Natural killer cell treated with Interleukin-12 subunit alpha and Interleukin-12 subunit beta and Interleukin-15 and Interleukin-18, amount 100 ng/mL, for 72 hours (primary cell): ENCODE measurements at regions not wholly inside any gene's neighbourhood (a gene's known extent, or its start where the extent isn't known, plus 50 kb on each side); places are given as distances from the start of the nearest gene placed in this dataset.
"Not testable (repeated sequence)": the region's sequence is repeated elsewhere in the genome, so short reads cannot be mapped to it uniquely, and the experiment has no call there.

Experiments
- ATAC-seq, 2 donors: fragments of 150-1000 bp; cut with Tn5 transposase in 1 of 2; sonication (Bioruptor Pico), chemical (Tn5 transposase) in 1 of 2; 2 replicates each; pipeline ENCODE4 v1.10.0; 2021
- DNase-seq: peaks from one replicate; pipeline ENCODE4 v3.0.0; 2022; ENCODE audit warnings: low spot score
- H3K27ac Mint-ChIP-seq, 2 donors: 1 replicate in 1 of 2; 2 replicates in 1 of 2; pipeline ENCODE4 v1.8.0; 2022; ENCODE audit warnings: mixed read lengths in 2 of 2, mild to moderate bottlenecking in 1 of 2, moderate library complexity in 1 of 2
- H3K27me3 Mint-ChIP-seq, 2 donors: 1 replicate in 1 of 2; 2 replicates in 1 of 2; pipeline ENCODE4 v1.8.0; 2022; ENCODE audit warnings: mixed read lengths in 2 of 2
- H3K36me3 Mint-ChIP-seq: one replicate; pipeline ENCODE4 v1.8.0; 2022; ENCODE audit warnings: mixed read lengths
- H3K4me1 Mint-ChIP-seq, 2 donors: 1 replicate in 1 of 2; 2 replicates in 1 of 2; pipeline ENCODE4 v1.8.0; 2022; ENCODE audit warnings: low read depth in 2 of 2, mixed read lengths in 2 of 2, mild to moderate bottlenecking in 1 of 2
- H3K4me3 Mint-ChIP-seq: one replicate; pipeline ENCODE4 v1.8.0; 2022; ENCODE audit warnings: mixed read lengths
- H3K9me3 Mint-ChIP-seq: 2 replicates; pipeline ENCODE4 v1.8.0; 2022; ENCODE audit warnings: mixed read lengths

- DNase-seq, H3K4me3 Mint-ChIP-seq, H3K36me3 Mint-ChIP-seq, H3K27ac Mint-ChIP-seq, H3K9me3 Mint-ChIP-seq, ATAC-seq, H3K4me1 Mint-ChIP-seq: not testable (repeated sequence)
- H3K27me3 Mint-ChIP-seq, result peaks cover 4 to 19% of the 10 kb centered on the region in 2 donors
Measured at GRCh38 chr7:150119966-150120365, 203.2 kb upstream of the LRRC61 start.

GRCh38 chr7:150125831-150126230 lies 197.3 kb upstream of the LRRC61 start:
- not testable (repeated sequence) for DNase-seq, H3K4me3 Mint-ChIP-seq, H3K36me3 Mint-ChIP-seq, H3K27me3 Mint-ChIP-seq, H3K4me1 Mint-ChIP-seq, ATAC-seq, H3K9me3 Mint-ChIP-seq, H3K27ac Mint-ChIP-seq

- not testable (repeated sequence) for H3K27ac Mint-ChIP-seq, H3K36me3 Mint-ChIP-seq, H3K27me3 Mint-ChIP-seq, DNase-seq, H3K9me3 Mint-ChIP-seq, H3K4me3 Mint-ChIP-seq, H3K4me1 Mint-ChIP-seq, ATAC-seq
Measured at GRCh38 chr7:150134451-150134850, 188.7 kb upstream of the LRRC61 start.

- not testable (repeated sequence) for H3K27ac Mint-ChIP-seq, H3K4me1 Mint-ChIP-seq, H3K27me3 Mint-ChIP-seq, DNase-seq, H3K36me3 Mint-ChIP-seq, ATAC-seq, H3K4me3 Mint-ChIP-seq, H3K9me3 Mint-ChIP-seq
Measured at GRCh38 chr7:150135620-150136190, 187.4 kb upstream of the LRRC61 start.

DNA sequence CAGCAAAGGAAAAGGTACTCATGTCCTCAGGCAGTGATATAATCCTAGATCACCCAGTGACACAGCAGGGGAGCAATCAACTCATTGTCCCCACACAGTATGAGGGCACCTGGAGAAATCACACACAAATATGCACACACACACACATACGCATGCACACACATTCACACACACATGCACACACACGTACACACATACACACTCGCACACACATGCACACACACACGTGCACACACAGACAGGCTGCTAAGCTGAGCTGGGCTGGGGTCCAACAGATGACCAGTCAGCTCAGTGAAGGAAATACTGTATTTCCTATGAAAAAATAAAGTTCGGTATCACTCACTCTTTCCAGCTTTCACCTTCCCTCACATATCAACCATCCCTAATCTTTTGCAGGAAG lies 183.3 kb upstream of the LRRC61 start:
- not testable (repeated sequence) for H3K27ac Mint-ChIP-seq, H3K4me1 Mint-ChIP-seq, DNase-seq, H3K27me3 Mint-ChIP-seq, H3K9me3 Mint-ChIP-seq, H3K4me3 Mint-ChIP-seq, ATAC-seq, H3K36me3 Mint-ChIP-seq

DNA sequence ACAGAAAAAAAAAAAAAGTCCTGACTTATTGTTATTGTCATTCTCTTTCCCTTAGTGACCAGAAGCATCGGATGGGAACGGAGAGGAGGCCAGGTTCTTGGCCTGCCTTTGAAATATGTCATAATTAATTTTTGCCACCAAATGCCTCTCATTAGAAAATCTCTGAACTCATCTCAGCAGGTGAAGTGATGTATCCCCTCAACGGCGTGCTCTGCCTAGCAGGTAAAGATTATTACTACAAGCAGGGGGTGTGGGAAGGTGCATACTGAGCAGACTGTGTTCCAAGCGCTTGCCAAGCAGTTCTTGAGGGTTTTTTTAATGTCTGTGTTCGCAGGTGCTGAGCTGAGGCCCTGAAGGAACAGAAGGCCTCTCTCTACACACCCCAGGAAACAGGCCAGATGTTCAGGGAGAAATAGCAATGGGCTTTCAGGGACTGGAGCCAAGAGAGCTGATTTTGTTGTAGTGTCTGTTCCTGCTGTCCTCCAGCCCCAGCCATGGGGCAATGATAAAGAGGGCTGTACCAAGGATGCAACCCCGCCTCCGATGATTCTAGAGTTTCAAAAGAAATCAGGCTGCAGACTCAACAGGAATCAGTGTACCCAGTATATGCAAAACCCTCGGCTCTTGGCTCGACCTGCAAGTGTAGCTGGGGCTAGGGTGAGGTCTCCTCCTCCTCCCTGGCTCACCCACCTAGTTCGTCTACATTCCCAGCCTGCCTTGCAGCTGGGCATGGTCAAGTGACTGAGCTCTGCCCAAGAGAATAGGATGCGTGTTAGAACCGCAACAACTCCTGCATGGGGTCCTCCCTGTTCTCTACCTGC lies 181.4 kb upstream of the LRRC61 start:
- ATAC-seq, result peak in 1 of 2 donors; percentile 56
- not testable (repeated sequence) for H3K36me3 Mint-ChIP-seq, DNase-seq, H3K9me3 Mint-ChIP-seq, H3K27me3 Mint-ChIP-seq, H3K4me3 Mint-ChIP-seq, H3K27ac Mint-ChIP-seq, H3K4me1 Mint-ChIP-seq

DNA sequence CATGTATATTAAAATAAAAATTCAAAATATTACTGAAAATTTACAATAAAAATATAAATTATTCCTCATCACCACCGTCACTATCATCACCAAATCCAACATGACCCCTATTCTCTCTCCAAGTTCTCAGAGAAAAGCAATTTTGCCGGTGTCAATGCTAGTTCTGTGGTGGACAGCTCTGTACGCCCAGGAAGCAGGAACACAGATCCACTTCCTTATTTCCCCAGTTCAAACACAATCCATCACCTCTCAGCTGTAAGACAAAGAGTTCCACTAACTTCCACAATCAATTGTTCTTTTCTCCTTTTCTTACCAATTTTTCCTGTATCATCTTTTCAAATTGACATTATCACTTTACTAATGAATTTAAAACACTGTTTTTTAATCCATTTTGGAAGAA lies 177.0 kb upstream of the LRRC61 start:
- not testable (repeated sequence) for H3K9me3 Mint-ChIP-seq, H3K36me3 Mint-ChIP-seq, H3K27ac Mint-ChIP-seq, ATAC-seq, H3K4me3 Mint-ChIP-seq, DNase-seq, H3K27me3 Mint-ChIP-seq, H3K4me1 Mint-ChIP-seq

DNA sequence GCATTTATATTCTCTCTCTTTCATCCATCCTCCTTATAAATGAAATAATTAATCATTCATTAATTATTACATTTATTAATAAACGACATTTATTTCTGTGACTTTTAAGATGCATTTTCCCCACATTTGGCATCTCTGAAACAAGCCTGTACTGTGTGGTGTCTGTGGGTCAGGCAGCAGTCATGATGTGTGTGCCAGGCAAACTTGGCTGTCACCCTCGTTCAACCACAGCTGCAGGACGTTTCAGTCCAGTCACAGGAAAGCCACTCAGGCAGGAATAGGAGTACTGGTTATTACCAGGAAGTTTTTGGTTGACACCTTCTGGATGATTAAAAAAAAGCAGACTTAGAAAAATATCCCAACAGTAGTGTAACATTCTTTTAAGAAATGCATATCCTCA lies 175.6 kb upstream of the LRRC61 start:
- not testable (repeated sequence) for H3K4me1 Mint-ChIP-seq, H3K27ac Mint-ChIP-seq, ATAC-seq, H3K9me3 Mint-ChIP-seq, DNase-seq, H3K4me3 Mint-ChIP-seq, H3K36me3 Mint-ChIP-seq, H3K27me3 Mint-ChIP-seq

DNA sequence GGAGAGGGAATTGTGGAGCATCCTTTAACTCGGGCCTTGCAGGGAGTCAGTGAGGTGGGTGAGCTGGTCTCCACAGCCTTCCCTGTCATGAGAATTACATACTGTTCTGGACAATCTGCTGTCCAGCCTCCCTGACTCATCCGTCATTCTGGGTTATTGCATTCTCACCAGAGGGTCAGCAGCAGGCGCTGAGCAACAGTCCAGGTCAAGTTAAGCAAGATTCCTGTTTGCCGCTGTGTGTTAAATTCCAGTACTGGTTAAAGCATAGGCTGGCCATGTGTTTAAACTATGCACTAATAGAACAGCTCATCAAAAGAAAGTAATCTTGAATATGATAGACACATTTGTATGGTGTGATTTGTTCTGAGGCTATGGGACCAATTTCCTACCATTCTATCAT lies 167.1 kb upstream of the LRRC61 start:
- H3K27ac Mint-ChIP-seq, DNase-seq, H3K27me3 Mint-ChIP-seq, ATAC-seq, H3K9me3 Mint-ChIP-seq, H3K4me3 Mint-ChIP-seq, H3K36me3 Mint-ChIP-seq, H3K4me1 Mint-ChIP-seq: not testable (repeated sequence)

DNA sequence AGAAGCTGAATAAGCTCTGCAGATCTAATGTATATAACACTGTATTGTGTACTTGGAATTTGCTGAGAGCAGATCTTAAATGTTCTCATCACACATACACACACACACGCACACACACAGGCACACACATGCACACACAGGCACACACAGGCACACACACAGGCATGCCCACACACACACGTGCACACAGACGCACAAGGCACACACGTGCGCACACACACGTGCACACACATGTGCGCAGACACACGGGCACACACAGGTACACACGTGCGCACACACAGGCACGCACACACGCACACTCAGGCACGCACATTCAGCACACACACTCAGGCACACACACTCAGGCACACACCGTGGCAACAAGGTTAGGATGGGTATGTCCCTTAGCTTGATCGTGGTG lies 164.5 kb upstream of the LRRC61 start:
- not testable (repeated sequence) for DNase-seq, H3K9me3 Mint-ChIP-seq, H3K36me3 Mint-ChIP-seq, H3K27me3 Mint-ChIP-seq, H3K4me3 Mint-ChIP-seq, H3K27ac Mint-ChIP-seq, ATAC-seq, H3K4me1 Mint-ChIP-seq

GRCh38 chr7:150169515-150169914 lies 153.6 kb upstream of the LRRC61 start:
- not testable (repeated sequence) for H3K36me3 Mint-ChIP-seq, H3K27ac Mint-ChIP-seq, H3K4me3 Mint-ChIP-seq, DNase-seq, H3K4me1 Mint-ChIP-seq, H3K9me3 Mint-ChIP-seq, H3K27me3 Mint-ChIP-seq, ATAC-seq

DNA sequence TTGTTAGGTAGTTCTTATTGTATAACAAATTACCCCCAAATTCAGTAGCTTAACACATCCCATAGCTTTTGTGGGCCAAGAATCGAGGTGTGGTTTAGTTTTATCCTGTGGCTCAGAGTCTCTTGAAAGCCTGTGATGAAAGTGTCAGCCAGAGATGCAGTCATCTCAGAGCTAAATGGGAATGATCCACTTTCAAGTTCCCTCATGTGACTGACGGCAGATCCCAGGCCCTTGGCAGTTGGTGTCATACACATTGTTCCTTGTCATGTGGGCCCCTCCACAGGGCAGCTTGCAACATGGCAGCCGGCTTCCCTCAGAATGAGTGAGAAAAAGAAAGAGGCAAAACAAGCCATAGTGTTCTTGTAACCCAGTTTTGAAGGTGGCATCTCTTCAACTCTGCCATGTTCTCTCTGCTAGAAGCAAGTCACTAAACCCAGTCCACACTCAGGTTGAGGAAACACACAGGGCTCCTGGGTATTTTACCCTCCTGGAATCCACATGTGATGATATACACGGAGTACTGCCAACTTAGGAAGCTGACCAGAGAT lies 153.1 kb upstream of the LRRC61 start:
- not testable (repeated sequence) for DNase-seq, H3K9me3 Mint-ChIP-seq, ATAC-seq, H3K27ac Mint-ChIP-seq, H3K27me3 Mint-ChIP-seq, H3K4me1 Mint-ChIP-seq, H3K4me3 Mint-ChIP-seq, H3K36me3 Mint-ChIP-seq

- H3K27me3 Mint-ChIP-seq, H3K4me1 Mint-ChIP-seq, DNase-seq, H3K36me3 Mint-ChIP-seq, H3K4me3 Mint-ChIP-seq, H3K9me3 Mint-ChIP-seq, H3K27ac Mint-ChIP-seq, ATAC-seq: not testable (repeated sequence)
Measured at GRCh38 chr7:150183602-150184001, 139.6 kb upstream of the LRRC61 start.

- H3K27ac Mint-ChIP-seq, H3K4me1 Mint-ChIP-seq, H3K4me3 Mint-ChIP-seq, H3K27me3 Mint-ChIP-seq, DNase-seq, H3K36me3 Mint-ChIP-seq, H3K9me3 Mint-ChIP-seq: not testable (repeated sequence)
- peak in 1 of 2 donors; percentile 36 for ATAC-seq
Measured at GRCh38 chr7:150189963-150190362, 133.2 kb upstream of the LRRC61 start.
